GM18868 (cell line): ENCODE measurements at regions not wholly inside any gene's neighbourhood (a gene's known extent, or its start where the extent isn't known, plus 50 kb on each side); places are given as distances from the start of the nearest gene placed in this dataset.
"Not testable (repeated sequence)": the region's sequence is repeated elsewhere in the genome, so short reads cannot be mapped to it uniquely, and the experiment has no call there.

Experiments
- ATAC-seq: cut with Tn5 transposase; IDR thresholded peaks from one replicate; pipeline ENCODE4 v1.9.1; 2021; ENCODE audit warnings: mild to moderate bottlenecking, moderate library complexity; ENCODE audit not compliant: unreplicated experiment

DNA sequence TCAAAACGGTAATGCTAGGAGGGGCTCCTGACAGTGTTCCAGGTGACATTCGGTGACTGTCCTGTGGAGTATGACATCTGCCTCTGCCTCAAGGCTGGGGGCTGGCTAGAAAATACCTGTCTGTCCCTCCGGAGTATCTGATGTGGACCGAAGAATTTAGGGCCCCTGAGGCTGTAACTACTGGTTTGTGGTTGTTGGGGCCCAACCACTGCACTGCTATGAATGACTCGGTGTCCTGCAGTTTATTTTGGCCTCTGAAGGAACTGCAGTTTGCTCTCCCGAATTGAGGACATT lies 198.9 kb upstream of the CAND1 start:
- ATAC-seq = no peak

DNA sequence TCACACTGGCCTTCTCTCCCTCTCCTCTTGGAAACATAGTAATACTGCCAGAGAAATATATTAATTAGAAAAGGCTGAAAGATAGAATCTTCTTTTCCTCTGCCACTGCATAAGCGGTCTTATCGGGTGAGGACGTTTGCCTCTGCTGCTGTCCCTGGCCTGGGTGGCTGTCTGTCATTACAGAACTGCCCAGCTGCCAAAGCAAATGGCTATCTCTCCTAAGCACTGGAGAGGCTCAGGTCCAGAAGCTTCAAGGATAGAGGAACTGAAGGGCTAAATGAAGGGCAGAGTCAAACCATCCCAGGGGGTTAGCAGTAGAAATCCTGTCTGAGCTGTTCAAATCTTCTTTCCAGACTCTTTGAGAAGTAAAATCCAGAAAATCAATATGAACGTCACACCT lies 198.6 kb upstream of the CAND1 start:
- no peak for ATAC-seq

DNA sequence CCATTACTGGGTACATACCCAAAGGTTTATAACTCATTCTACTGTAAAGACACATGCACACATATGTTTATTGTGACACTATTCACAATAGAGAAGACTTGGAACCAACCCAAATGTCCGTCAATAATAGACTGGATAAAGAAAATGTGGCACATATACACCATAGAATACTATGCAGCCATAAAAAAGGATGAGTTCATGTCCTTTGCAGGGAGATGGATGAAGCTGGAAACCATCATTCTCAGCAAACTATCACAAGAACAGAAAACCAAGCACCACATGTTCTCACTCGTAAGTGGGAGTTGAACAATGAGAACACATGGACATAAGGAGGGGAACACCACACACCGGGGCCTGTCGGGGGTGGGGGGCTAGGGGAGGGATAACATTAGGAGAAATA lies 196.9 kb upstream of the CAND1 start:
- ATAC-seq = not testable (repeated sequence)

DNA sequence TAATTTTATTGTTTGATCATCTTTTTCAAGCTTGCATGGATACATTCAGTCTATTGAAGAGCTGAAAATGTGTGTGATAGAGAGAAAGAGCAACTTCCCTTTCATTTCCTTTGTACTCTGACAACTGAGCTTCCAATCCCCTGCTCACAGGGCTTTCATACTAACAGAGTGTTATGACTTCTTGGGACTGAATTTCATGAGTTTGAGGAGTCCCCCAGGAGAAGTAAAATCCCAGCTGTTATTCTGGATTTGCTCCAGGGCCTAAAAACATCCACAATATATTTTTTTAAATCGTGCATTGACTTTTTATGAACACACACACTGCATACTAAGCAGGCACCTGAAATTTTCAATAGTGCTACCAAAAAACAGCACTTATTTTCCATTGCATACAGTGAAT lies 195.8 kb upstream of the CAND1 start:
- no peak for ATAC-seq

DNA sequence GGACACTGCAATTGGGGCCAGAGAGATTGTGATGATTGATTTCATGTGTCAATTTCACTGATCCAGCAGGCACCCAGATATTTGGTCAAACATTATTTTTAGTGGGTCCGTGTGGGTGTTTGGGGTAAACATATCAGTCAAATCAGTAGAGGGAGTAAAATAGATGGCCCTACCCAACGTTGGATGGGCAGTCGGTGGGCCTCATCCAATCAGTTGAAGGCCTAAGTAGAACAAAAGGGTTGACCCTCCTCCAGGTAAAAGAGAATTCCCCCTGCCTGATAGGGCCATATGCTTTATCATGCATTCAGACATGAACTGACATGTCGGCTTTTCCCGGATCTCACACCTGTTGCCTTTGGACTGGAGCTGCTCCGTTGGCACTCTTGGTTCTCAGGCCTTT lies 195.1 kb upstream of the CAND1 start:
- no peak for ATAC-seq

DNA sequence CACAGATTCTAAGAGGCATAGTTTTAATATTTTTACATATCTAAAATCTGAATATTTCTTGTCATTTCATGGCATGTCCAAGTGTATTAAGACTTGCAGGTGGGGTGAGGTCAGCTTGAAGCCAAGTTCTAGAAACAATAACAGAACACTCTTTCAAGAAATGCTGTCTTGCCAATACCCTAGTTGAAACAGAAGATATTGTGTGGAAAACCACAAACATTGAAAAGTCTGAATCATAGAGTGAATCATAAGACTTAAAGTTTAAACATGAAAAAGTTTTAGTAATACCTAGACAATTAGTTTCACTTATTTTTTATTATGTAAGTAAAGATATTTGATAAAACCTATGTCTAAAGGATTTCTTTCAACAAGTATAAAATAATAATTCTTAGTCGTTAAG lies 191.5 kb upstream of the CAND1 start:
- no peak for ATAC-seq

DNA sequence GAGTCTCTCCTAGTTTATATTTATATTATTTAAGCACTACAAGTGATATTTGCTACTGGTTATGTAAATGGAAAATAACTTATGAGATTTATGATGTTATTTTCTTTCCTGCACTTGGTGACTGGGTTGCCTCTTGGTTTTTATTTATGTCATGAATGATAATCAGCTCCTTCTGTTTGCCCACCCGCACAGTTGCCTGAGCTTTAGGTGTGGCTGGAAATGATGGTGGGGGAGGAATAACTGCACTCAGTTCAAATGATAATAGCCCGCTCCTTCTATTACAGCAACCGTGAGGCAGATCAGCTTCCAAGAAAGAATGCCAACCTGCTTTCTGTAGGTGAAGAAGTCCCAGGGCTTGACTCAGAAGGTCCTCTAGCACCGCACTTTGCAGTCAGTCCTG lies 190.2 kb upstream of the CAND1 start:
- no peak for ATAC-seq

DNA sequence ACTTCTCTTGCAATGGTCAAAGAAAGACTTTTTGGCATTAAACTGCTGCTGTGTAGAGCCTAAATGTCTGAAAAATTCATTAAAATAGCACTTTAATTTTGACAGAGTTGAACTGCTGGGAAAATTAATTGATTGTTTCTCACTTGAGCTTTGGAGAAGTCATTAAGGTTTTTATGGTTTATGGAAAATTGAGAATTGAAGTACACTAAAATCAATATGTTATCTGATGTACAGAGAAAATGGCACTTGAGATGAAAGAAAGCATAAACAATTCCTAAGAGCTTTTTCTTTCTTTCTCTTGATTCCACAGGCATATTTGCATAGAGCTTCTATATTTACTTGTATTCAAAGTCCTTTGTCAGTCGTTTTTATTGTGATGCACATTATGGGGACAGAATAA lies 188.5 kb upstream of the CAND1 start:
- no peak for ATAC-seq

DNA sequence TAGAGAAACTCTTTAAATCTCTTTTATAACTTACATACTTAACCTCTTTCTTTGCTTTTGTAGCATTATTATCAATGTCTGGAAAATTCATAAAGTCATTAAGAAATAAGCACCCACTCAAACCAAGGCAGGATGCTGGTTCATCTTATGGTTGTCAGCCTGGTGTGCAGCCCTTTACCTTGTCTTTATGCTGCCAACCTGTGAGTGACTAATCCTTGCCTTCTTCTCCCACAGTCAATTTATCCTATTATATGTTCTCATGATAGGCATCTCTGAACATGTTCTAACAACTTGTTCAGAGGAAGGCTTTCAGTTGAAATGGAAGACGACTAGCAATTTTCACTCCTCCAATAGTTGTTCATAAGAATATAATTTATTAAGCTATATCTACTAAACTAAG lies 186.9 kb upstream of the CAND1 start:
- ATAC-seq = no peak

DNA sequence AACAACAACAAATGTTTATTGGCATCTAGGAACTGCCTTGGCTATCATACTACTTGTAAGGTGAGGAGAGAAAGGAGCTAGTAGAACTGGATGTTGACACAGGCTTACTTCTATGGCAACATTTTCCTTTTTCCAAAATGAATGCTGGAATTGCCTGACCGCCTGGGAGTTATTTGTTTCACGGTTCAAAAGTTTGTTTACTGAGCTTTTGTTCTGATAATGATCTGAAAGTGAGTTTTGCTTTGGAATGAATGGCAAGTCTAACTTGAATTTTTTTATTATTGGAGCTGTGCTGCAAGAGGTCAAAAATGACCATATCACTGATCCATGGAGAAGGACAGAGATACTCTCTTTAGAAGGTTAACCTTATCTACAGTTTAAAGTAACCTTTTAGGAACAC lies 183.5 kb upstream of the CAND1 start:
- ATAC-seq = no peak

DNA sequence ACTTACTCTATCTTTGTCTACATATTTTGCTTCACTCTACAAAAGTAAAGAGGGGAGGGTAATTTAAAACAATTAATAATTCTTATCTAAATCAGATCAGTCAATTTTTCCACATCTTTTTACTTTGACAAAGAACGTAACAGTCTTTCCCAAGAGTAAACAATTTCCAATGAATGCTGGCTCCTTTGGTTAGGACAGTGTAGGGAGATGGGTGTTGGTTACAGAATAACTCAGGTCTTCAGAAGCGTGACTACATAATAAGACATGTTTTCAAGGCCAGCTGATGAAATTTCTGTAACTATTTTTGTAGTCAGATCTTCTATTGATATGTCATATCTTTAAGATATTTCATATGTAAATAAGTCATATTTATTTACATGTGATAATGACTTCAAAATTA lies 183.0 kb upstream of the CAND1 start:
- ATAC-seq = no peak

DNA sequence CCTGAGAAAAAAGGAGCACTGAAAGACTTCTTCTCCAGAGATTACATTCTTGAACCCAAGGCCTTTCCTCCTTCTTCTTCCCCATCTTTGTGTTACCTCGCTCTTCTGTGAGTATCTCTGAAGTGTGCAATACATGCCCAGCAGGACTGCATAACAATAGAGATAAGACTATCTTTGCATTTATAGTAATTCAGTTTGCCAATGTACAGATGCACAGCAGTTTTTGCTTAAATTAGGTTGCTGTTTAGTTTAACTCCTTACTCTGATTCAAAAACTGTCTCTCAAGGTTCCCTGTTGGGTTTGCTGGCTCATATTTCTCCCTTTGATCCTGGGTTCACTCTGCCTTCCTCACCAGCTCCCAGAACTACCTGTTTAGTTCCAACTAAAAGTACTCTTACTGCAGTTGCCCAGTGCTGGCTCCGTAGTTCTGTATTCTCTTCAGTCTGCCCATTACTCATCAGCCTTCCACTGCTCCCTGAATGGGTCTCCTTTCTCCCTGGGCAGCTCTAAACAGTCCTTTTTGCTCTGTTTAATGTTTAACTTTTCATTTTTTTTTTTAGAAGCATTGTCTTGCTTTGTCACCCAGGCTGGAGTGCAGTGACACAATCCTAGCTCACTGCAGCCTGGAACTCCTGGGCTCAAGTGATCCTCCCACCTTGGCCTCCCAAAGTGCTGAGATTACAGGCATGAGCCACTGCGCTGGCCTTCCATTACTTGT lies 180.6 kb upstream of the CAND1 start:
- ATAC-seq = no peak

DNA sequence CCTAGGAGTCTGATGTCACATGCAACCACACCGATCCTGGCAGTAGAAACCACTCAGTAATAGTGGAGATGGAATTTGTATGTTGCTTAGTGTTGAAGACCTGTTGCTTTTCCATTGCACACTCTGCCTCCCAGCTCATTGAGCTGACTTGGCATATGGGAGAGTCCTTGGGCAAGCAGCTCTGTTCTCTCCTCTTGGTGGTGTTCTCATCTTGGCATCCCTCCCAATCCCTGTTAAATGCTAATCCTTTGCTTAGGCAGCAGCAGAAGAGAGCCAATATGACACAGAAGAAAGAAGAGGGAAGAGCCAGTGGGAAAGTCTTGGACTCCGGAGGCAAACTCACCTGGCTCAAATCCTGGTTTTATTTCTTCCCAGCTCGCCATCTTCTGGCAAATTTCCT lies 178.0 kb upstream of the CAND1 start:
- no peak for ATAC-seq

DNA sequence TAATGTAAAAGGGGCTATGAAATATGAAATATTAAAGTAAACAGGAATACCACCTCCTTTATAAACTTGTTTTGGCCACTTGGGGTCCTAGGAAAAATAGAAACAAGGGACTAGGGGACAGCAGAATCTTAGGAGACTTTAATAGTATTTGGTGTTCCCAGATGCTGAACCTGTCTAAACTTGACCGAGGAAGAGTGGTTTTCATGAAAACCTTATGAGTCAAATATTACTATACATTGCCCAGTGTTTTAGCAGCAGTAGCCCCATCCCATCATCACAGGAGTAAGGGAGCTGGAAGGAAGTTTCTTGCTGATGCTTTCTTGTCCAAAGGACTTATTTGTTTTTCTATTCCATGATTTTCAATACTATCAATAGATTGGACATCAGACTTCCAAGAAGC lies 177.5 kb upstream of the CAND1 start:
- ATAC-seq = no peak

DNA sequence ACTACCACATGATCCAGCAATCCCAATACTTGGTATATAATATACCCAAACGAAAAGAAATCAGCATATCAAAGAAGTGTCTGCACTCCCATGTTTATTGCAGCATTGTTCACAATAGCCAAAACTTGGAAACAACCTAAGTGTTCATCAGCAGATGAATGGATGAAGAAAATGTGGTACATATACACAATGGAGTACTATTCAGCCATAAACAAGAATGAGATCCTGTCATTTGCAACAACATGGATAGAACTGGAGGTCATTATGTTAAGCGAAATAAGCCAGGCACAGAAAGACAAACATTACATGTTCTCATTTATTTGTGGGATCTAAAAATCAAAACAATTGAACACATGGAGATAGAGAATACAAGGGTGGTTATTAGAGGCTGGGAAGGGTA lies 176.2 kb upstream of the CAND1 start:
- not testable (repeated sequence) for ATAC-seq

DNA sequence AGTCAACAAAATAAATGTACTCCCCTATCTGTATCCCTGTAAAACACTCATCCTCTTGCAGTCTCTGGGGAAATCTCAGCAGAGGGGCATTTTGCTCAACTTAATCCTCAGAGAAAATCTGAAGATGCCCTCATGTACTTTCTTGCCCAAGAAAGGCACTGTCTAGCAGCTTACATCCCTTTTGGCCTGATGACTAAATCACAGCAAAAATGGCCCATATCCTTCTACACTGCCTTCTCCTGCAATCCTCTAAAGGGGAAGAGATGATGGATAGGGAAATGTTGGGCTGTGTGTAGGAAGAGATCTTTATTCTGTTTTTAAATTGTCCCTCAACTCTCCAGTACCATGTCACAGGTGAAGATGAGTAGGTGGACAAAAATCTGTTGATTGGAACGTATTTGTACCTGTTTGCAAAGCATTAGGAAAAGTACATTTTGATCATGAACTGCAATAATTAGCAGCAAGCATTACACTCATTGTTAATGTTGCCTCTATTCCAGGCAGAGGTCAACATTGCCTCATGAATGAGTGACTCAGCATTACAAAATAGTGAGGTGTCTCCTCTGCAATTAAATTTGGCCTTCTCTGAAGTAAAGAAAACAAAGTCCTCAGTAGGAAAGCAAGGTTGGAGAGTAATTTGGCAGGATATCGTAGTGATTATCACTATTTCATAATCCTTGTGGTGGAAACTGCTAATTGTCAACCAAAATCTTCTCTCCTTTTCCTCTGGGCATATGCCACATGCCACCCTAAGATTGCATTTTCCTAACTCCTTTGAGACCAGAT lies 172.4 kb upstream of the CAND1 start:
- ATAC-seq = no peak

DNA sequence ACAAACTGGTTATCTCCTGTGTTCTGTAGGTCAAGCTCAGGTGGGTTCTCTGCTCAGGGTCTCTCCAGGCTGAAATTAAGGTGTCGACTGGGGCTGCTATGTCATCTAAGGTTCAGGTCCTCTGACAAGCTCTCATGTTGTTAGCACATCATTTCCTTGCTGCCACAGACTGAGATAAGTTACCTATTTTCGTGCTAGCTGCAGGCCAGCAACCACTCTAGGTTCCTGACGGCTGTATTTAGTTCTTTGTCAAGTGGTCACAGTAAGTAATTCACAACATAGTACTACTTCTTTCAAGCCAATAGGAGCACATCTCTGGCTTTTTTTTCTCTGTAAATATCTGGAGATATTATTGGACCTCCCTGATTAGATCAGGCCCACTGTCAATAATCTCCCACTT lies 169.3 kb upstream of the CAND1 start:
- ATAC-seq = no peak

DNA sequence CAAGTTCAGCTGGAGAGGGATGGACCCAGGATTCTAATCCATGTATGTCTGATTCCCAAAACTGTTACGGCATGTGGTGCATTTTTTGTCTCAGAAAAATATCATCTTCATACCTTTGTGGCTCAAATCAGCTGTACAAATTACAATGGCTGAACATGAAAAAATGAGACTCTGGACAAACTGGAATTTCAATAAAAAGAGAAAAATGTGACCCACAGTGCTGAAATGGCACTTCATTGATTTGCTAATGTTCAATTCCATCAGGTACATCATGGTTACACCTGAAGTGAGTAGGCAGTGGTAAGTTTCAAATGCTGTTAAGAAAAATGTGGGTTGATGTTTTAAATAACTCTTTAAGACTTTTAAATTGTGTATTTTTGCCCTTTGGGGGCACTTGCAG lies 165.6 kb upstream of the CAND1 start:
- no peak for ATAC-seq

DNA sequence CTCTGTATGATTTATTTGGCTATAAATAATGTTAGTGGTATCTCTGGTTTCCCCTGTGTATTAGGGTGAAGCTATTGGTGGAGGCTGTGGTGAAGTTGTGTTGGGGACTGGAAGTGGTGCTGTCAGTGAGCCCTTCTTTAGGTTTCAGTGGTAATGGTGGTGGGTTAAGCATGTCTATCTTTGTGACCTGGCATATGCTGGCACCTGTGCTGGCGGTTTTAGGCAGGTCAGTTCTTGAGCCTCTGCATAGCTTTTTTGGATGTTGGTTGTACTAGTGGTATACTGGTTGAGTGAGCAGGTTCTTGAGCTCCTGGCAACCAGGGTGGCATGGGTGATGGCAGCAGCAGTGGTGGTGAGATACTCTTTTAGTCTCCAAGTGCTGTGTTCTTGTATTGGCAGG lies 161.9 kb upstream of the CAND1 start:
- no peak for ATAC-seq

DNA sequence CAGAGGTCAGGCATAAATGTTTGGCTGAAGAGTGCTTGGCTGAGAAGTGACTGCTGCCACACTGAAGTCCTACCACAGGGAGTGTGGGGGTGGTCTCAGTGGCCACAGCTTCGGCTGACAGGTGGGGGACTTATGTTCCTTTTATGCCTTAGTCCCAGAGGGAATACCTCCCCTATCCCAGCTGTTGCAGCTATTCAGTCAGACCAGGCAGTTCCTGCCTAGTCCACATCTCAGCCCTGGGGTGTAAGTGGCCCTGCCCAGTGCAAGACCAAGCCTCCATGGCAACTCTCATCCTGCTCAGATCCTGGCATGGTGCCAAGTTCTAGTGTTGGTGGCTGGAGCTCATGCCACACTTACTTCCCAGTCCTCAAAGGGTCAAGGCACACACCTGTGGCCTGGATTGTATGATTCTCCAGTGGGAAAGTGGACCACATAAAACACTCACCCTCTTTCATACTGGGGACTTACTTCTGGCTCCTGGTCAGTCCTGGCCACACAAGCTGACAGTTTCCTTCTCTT lies 161.3 kb upstream of the CAND1 start:
- ATAC-seq = no peak

DNA sequence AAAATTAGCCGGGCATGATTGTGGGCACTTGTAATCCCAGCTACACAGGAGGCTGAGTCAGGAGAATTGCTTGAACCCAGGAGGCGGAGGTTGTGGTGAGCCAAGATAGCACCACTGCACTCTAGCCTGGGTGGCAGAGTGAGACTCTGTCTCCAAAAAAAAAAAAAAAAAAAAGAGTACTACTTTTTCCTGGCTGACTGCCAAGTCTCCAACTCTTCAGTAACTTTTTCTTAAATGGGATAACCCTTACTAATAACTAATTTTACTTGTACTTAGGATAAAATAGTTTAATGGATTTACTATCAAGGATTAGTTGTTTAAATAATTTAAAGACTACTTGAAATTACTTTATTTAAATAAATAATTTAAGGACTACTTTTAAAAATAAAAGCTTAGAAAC lies 158.8 kb upstream of the CAND1 start:
- ATAC-seq = not testable (repeated sequence)

DNA sequence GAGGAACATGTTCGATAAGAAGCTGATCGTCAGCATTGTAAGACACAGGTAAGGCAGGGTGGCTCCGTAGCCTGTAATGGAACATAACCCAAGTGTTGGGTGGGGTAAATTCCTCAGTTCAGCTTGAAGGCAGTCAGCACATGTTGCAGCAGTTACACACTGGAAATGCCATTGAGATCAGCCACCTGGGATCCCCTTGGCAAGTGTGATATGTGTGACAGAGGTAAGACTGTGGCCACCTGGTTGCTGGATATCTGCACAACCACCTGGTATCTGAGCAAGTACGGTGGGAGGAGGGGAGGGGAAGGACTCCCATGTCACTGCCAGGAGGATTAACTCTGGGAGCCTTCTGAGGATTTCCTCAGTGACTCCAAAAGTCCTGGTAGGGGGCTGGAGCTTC lies 158.0 kb upstream of the CAND1 start:
- no peak for ATAC-seq

DNA sequence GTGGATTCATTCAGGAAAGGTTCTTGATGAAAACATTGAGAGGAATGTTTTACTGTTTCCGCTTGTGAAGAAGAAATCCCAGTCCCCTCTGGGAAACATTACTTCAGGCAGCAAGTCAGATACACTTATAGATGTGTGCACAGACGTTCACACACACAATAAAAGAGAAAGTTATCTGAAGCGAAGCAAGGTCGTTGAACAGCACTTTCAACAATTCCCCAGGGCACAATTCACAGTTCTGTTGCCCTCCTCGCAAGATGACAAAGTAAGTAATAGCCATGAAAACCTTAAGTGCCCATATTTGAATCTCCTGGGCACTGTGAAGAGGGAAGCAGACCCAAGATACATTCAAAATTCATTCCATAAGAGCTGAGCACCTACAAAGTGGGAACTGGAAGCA lies 156.6 kb upstream of the CAND1 start:
- no peak for ATAC-seq
